Spleen (tissue), 7 donors: ENCODE measurements at regions not wholly inside any gene's neighbourhood (a gene's known extent, or its start where the extent isn't known, plus 50 kb on each side); places are given as distances from the start of the nearest gene placed in this dataset.

Experiments used
- CTCF ChIP-seq, 11 experiments: fragments of 200-600 bp in 7 of 11; fragments of 450-650 bp in 4 of 11; sonication (generic) in 4 of 11; IDR thresholded peaks in 8 of 11; conservative IDR thresholded peaks in 3 of 11; 1 replicate in 7 of 11; 2 replicates in 4 of 11; pipeline versions ENCODE4 v1.4.0 to v1.8.0; 2016 to 2021; ENCODE audit warnings: antibody characterized with exemption in 11 of 11, inconsistent platforms in 4 of 11, mild to moderate bottlenecking in 1 of 11
- POLR2AphosphoS5 ChIP-seq, 3 donors: sonication (generic); formaldehyde crosslinking; IDR thresholded peaks; one replicate each; pipeline ENCODE4 v1.5.1; 2017; ENCODE audit warnings: antibody characterized with exemption in 3 of 3
- donor health status: DM: no; HTN: no; CAD: no; lungs with moderate emphysema.
- donor health status: DM: no; HTN: no; CAD: no.
- donor health status: DM: no; HTN: no; CAD: no.

GRCh38 chr10:57247271-57247670, 886.2 kb upstream of the ZWINT start:
- TF ChIP-seq CTCF (IDR thresholded peaks at IDR 0.05 in 8 of 11, conservative IDR thresholded peaks at IDR 0.05 in 3 of 11) (no peak), POLR2AphosphoS5 (IDR thresholded peaks at IDR 0.05) (no peak)
